GM10248 (cell line): ENCODE measurements at regions not wholly inside any gene's neighbourhood (a gene's known extent, or its start where the extent isn't known, plus 50 kb on each side); places are given as distances from the start of the nearest gene placed in this dataset.

Experiments used
- CTCF ChIA-PET: fragments of 300-600 bp; sonication (Branson Sonifier 250); formaldehyde crosslinking; extraction: SDS; loops from one replicate; lab custom pipeline; 2021; ENCODE audit warnings: antibody characterized with exemption; lab: Yijun Ruan, JAX
- POLR2A ChIA-PET: fragments of 350-650 bp; sonication (Branson Sonifier 250); formaldehyde crosslinking; extraction: SDS; loops from one replicate; lab custom pipeline; 2020; ENCODE audit warnings: antibody characterized with exemption; lab: Yijun Ruan, JAX
- DNase-seq: peaks from one replicate; pipeline ENCODE4 v3.0.0; 2012; ENCODE audit errors: extremely low spot score
- TF ChIP-seq, protein P1 (sequence below): IDR thresholded peaks from 2 replicates; pipeline ENCODE4 v1.5.1; 2012; ENCODE audit warnings: mild to moderate bottlenecking, low read depth; ENCODE audit errors: extremely low read depth, missing control alignments, control extremely low read depth

- DNase-seq = no peak
- POLR2A ChIA-PET = no interaction called here
- CTCF ChIA-PET = no interaction called here
- TF ChIP-seq, protein P1, sequence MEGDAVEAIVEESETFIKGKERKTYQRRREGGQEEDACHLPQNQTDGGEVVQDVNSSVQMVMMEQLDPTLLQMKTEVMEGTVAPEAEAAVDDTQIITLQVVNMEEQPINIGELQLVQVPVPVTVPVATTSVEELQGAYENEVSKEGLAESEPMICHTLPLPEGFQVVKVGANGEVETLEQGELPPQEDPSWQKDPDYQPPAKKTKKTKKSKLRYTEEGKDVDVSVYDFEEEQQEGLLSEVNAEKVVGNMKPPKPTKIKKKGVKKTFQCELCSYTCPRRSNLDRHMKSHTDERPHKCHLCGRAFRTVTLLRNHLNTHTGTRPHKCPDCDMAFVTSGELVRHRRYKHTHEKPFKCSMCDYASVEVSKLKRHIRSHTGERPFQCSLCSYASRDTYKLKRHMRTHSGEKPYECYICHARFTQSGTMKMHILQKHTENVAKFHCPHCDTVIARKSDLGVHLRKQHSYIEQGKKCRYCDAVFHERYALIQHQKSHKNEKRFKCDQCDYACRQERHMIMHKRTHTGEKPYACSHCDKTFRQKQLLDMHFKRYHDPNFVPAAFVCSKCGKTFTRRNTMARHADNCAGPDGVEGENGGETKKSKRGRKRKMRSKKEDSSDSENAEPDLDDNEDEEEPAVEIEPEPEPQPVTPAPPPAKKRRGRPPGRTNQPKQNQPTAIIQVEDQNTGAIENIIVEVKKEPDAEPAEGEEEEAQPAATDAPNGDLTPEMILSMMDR = no peak
Observed at GRCh38 chr12:42767326-42767954, 177.9 kb upstream of the PRICKLE1 start.

GRCh38 chr12:42766754-42767153, 177.2 kb upstream of the PRICKLE1 start:
- ChIA-PET CTCF (no interaction called here), POLR2A (no interaction called here)
- TF ChIP-seq, protein P1 = no peak
- no peak for DNase-seq

GRCh38 chr12:42766026-42766425, 176.5 kb upstream of the PRICKLE1 start:
- TF ChIP-seq, protein P1 = no peak
- CTCF ChIA-PET = interaction anchor here (0.9 kb wide), 1 partner anchor 79 kb away, joined by 3 read pairs; no protein-coding TSS in a partner anchor
- POLR2A ChIA-PET = no interaction called here

GRCh38 chr12:42763682-42764081, 174.1 kb upstream of the PRICKLE1 start:
- TF ChIP-seq, protein P1 = no peak
- DNase-seq = no peak
- ChIA-PET POLR2A (no interaction called here), CTCF (no interaction called here)

More at GRCh38 chr12:42766026-42766425, 176.5 kb upstream of the PRICKLE1 start:
- no peak for DNase-seq

DNA sequence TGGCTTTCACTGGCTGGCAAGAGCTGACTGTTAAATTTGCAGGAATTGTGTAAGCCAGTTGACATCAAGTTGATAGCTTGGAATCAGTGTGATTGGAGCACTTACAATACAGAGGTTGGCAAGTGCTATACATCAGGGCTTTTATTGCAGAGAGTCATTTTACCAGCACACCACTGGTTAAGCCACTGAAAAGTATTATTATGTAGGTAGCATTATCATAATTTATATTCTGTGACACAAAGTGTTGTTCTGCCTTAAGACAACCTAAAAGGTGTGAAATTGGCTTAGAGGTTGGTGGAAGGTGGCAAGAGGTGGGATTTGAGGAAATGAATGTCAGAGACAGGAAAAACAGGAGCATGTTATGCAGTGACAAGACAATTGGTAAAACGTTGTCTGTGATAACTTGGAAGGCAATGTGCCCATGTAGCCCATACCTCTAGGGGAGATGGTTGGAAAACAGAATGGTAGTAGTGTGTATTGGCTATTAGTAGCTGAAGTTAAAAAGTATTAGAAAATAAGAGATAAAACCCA, 172.9 kb upstream of the PRICKLE1 start:
- ChIA-PET CTCF (no interaction called here), POLR2A (no interaction called here)
- TF ChIP-seq, protein P1 = no peak
- no peak for DNase-seq

DNA sequence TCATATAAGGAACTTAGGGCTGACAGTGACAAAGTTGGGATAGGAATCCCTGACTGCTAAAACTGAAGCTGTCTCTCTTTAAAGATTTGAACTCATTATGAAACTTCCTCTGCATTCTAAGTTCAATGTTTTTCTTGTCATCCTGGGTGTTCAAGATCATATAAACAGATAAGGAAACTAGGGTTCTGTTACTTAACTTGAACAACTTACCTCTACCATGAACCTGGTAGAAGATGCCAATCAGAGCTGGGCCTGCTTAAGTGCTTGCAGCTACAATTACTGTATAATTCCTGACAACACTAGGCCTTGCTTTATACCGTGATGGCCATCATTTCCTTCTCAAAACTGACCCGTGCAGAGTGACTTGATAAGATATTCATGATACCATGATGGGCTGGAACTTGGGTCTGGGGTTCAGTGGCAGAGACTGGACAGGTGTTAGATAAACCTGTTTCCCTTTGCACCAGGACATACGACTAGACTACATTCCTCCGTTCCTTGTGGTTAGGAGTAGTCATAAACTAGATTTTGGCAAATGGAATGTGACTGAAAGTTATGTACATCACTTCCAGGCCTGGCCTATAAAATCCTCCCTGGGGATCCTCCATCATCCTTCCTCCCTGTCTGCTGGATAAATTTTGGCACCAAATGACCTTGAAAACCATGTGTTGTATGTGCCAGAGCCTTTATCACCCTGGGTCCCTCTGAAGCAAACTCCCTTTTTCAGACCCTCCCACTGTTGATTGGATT, 172.2 kb upstream of the PRICKLE1 start:
- ChIA-PET CTCF (interaction anchor here (1.0 kb wide), 1 partner anchor 28 kb away, joined by 3 read pairs; no protein-coding TSS in a partner anchor), POLR2A (no interaction called here)
- DNase-seq = no peak
- TF ChIP-seq, protein P1 = no peak
